Stimulated activated CD4-positive, alpha-beta T cell treated with anti-CD3 and anti-CD28 coated beads, Interleukin-15, amount 100 ng/mL, for 48 hours (primary cell): ENCODE measurements at regions not wholly inside any gene's neighbourhood (a gene's known extent, or its start where the extent isn't known, plus 50 kb on each side); places are given as distances from the start of the nearest gene placed in this dataset.
"Not testable (repeated sequence)": the region's sequence is repeated elsewhere in the genome, so short reads cannot be mapped to it uniquely, and the experiment has no call there.

Experiments used
- DNase-seq, 2 donors: peaks; one replicate each; pipeline ENCODE4 v3.0.0-alpha.2; 2020; ENCODE audit warnings: low read depth in 2 of 2

GRCh38 chr12:13924286-13924685 lies 57.1 kb downstream of the GRIN2B start:
- DNase-seq, result no peak

GRCh38 chr12:13918897-13919296 lies 62.5 kb downstream of the GRIN2B start:
- DNase-seq, result no peak

- DNase-seq, result no peak
These were observed 66.3 kb downstream of the GRIN2B start for GRCh38 chr12:13915096-13915495.

- DNase-seq, result no peak
These were observed 68.0 kb downstream of the GRIN2B start for GRCh38 chr12:13913371-13913770.

- no peak for DNase-seq
These were observed 69.4 kb downstream of the GRIN2B start for GRCh38 chr12:13911756-13912554.

GRCh38 chr12:13905794-13906193 lies 75.6 kb downstream of the GRIN2B start:
- no peak for DNase-seq

- no peak for DNase-seq
These were observed 80.7 kb downstream of the GRIN2B start for GRCh38 chr12:13900718-13901117.

GRCh38 chr12:13898387-13898786 lies 83.0 kb downstream of the GRIN2B start:
- DNase-seq, result not testable (repeated sequence)

GRCh38 chr12:13897811-13898210 lies 83.6 kb downstream of the GRIN2B start:
- DNase-seq, result no peak

GRCh38 chr12:13896063-13896626 lies 85.3 kb downstream of the GRIN2B start:
- no peak for DNase-seq

GRCh38 chr12:13891902-13892301 lies 89.5 kb downstream of the GRIN2B start:
- DNase-seq, result no peak

GRCh38 chr12:13890943-13891342 lies 90.5 kb downstream of the GRIN2B start:
- DNase-seq, result no peak

- DNase-seq, result no peak
These were observed 93.5 kb downstream of the GRIN2B start for GRCh38 chr12:13887779-13888388.

- no peak for DNase-seq
These were observed 99.2 kb downstream of the GRIN2B start for GRCh38 chr12:13882176-13882575.

- no peak for DNase-seq
These were observed 100.8 kb downstream of the GRIN2B start for GRCh38 chr12:13880613-13881012.

GRCh38 chr12:13875744-13876143 lies 105.7 kb downstream of the GRIN2B start:
- DNase-seq, result no peak

GRCh38 chr12:13870255-13870654 lies 111.1 kb downstream of the GRIN2B start:
- DNase-seq, result no peak

GRCh38 chr12:13864081-13864673 lies 117.2 kb downstream of the GRIN2B start:
- DNase-seq, result peak; percentile 10 to 39

- no peak for DNase-seq
These were observed 123.7 kb downstream of the GRIN2B start for GRCh38 chr12:13857750-13858149.

- DNase-seq, result no peak
These were observed 127.9 kb downstream of the GRIN2B start for GRCh38 chr12:13853471-13853870.

- DNase-seq, result no peak
These were observed 129.6 kb downstream of the GRIN2B start for GRCh38 chr12:13851828-13852227.

GRCh38 chr12:13849456-13849855 lies 131.9 kb downstream of the GRIN2B start:
- no peak for DNase-seq

GRCh38 chr12:13843841-13844240 lies 137.6 kb downstream of the GRIN2B start:
- no peak for DNase-seq
